ENCODE measurements at regions not wholly inside any gene's neighbourhood (a gene's known extent, or its start where the extent isn't known, plus 50 kb on each side); places are given as distances from the start of the nearest gene placed in this dataset.

GRCh38 chr5:40318395-40318794 lies 361.3 kb upstream of the PTGER4 start:
- in situ Hi-C loops (cut with HindIII; ENCODE audit: low pct_ligation_motif_present, low pct_unique_long_range_greater_than_20kb, low sequenced_read_pairs), result no loop called here
- DNase-seq, result no peak

- in situ Hi-C loops (cut with HindIII; ENCODE audit: low pct_ligation_motif_present, low pct_unique_long_range_greater_than_20kb, low sequenced_read_pairs), result no loop called here
- no peak for DNase-seq
Measured at GRCh38 chr5:40317023-40317422, 362.7 kb upstream of the PTGER4 start.

- in situ Hi-C loops (cut with HindIII; ENCODE audit: low pct_ligation_motif_present, low pct_unique_long_range_greater_than_20kb, low sequenced_read_pairs), result no loop called here
- DNase-seq, result no peak
Measured at GRCh38 chr5:40315126-40315525, 364.6 kb upstream of the PTGER4 start.

DNA sequence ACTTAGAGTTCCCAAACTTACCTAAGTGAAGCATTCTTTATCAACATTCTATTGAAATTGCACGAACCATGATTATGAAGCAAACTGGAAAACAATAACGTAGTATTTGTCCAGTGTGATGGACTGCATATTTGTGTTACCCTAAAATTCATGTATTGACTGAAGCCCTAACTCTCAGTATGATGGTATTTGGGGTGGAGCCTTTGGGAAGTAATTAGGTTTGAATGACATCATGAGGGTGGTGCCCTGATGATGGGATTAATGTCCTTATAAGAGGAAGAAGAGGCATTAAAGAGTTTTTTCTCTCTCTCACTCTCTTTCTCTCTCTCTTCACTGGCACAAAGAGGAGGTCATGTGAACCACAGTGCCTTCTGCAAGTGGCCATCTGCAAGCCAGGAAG lies 365.4 kb upstream of the PTGER4 start:
- in situ Hi-C loops (cut with HindIII; ENCODE audit: low pct_ligation_motif_present, low pct_unique_long_range_greater_than_20kb, low sequenced_read_pairs), result no loop called here
- no peak for DNase-seq

- no peak for DNase-seq
- in situ Hi-C loops (cut with HindIII; ENCODE audit: low pct_ligation_motif_present, low pct_unique_long_range_greater_than_20kb, low sequenced_read_pairs), result no loop called here
Measured at GRCh38 chr5:40312205-40312604, 367.5 kb upstream of the PTGER4 start.

DNA sequence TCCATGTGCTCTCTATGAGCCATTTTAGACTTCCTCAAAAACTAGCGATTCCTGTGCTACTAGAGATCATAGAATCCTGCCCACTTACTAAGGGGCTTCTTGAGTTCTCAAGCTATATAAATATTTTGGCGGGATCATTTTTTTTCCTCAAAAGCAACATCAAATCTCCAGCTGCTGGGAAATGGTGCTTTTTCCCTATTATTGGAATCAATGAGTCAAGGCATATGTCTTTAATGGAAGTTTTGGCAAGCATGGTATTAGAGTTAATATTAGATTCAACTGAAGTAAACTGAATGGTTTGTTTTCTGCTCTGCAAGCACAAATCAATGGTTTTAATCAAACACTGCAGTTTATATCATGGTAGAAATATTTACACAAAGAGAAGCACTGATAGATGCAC lies 369.9 kb upstream of the PTGER4 start:
- in situ Hi-C loops (cut with HindIII; ENCODE audit: low pct_ligation_motif_present, low pct_unique_long_range_greater_than_20kb, low sequenced_read_pairs), result no loop called here
- DNase-seq, result no peak

- no peak for DNase-seq
Measured at GRCh38 chr5:40308867-40309266, 370.8 kb upstream of the PTGER4 start.

DNA sequence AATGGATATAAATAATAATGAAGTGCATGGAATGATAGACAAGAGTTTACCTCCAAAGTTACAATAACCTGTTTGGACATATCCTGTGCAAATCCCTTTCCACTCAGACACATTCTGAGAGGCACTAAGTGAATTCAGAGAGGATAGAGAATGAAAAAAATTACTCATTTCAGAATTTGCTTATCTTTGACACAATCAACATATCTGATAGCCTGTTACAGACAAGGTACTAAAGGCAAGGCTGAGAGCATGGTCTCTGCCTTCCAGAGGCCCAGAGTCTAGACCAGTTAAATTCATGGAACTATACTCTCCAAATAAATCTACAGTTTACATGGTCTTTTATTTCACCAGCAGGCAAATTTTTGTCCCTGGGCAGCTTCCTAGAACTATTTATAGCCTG lies 371.8 kb upstream of the PTGER4 start:
- DNase-seq, result no peak
- in situ Hi-C loops (cut with HindIII; ENCODE audit: low pct_ligation_motif_present, low pct_unique_long_range_greater_than_20kb, low sequenced_read_pairs), result no loop called here

More at GRCh38 chr5:40308867-40309266, 370.8 kb upstream of the PTGER4 start:
- in situ Hi-C loops (cut with HindIII; ENCODE audit: low pct_ligation_motif_present, low pct_unique_long_range_greater_than_20kb, low sequenced_read_pairs), result no loop called here

- in situ Hi-C loops (cut with HindIII; ENCODE audit: low pct_ligation_motif_present, low pct_unique_long_range_greater_than_20kb, low sequenced_read_pairs), result no loop called here
Measured at GRCh38 chr5:40306869-40307487, 372.7 kb upstream of the PTGER4 start.

DNA sequence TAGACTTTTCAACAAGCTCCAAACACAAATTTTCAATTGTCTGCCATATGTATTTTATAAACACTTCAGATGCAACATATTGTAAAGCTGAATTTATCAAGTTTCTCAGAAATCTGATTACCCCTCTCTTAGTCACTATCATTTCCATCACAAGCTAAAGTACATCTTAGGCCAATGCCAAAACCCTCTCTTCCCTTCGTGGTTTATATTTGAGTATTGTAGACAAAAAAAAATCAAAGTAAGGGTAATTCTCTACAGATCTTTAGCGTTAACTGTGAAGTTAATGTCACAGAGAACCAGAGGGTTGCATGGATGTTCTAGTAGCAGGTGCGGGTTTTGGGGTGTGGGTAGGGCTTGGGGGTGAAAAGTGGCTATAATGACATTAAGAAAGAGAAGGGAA lies 387.7 kb upstream of the PTGER4 start:
- in situ Hi-C loops (cut with HindIII; ENCODE audit: low pct_ligation_motif_present, low pct_unique_long_range_greater_than_20kb, low sequenced_read_pairs), result no loop called here
- DNase-seq, result no peak

More at GRCh38 chr5:40306869-40307487, 372.7 kb upstream of the PTGER4 start:
- DNase-seq, result no peak

DNA sequence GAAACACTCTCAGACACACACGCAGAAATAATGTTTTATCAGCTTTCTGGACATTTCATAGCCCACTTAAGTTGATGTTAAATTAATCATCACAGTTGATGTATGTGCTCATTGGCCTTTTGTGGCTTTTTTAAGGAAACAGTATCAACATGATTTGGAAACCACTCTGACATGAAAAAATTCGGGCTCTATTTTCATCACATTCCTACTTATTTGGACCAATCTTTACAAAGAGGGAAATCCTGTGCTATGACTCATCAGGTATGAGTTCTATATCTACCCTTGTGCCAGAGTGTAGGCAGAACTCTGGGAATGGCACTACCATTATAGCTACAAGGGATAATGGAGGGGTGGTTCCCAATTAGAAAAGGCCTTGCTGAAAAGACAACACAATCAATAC lies 388.4 kb upstream of the PTGER4 start:
- DNase-seq, result no peak
- in situ Hi-C loops (cut with HindIII; ENCODE audit: low pct_ligation_motif_present, low pct_unique_long_range_greater_than_20kb, low sequenced_read_pairs), result no loop called here

DNA sequence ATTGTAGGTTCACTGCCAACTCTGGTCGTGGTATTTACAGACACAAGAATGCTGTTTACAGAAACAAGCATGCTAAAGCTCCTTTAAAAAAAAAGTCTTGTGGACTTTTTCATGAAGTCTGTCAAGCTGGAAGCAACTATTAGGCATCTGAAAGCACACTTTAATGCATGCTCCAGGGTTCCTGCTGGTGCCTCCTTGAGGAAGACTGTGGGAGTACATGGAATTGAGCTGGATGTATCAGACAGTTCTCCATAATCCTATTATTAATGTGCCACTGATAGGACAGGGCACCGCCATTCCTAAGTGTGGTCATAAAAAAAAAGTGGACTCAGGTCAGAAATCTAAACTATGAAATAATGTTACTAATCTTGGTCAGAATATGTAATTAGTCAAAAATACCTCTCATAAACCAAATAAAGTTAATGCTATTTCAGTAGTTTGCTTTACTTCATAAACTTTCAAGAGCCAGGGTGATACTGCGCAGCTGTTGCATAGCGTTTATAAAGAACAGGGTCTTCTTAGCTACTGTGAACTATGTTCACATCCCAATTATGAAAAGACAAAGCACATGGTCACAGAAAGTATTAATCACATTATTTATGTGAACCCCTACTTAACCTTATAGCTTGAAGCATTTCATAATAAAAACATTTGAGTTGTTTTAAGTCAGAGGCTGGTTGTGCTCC lies 390.8 kb upstream of the PTGER4 start:
- no peak for DNase-seq
- in situ Hi-C loops (cut with HindIII; ENCODE audit: low pct_ligation_motif_present, low pct_unique_long_range_greater_than_20kb, low sequenced_read_pairs), result no loop called here

DNA sequence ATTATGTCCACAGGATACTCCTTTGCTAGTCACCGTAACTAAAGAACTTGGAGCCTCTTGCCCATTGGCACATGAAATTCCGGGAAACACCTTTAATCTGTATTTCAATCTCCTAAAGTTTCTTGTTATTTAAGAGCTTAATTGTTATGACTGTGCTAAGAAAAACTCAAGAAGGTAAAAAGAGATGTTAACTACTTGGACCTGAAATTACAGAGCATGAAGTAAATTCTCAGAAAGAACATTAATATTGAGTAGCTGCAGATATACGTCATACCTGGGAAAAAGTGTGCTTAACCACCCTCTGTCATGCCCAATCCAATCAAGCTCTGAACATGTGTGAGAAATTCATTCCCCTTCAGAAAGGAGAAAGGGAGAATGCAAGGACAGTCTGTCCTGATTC lies 394.9 kb upstream of the PTGER4 start:
- in situ Hi-C loops (cut with HindIII; ENCODE audit: low pct_ligation_motif_present, low pct_unique_long_range_greater_than_20kb, low sequenced_read_pairs), result no loop called here
- no peak for DNase-seq

DNA sequence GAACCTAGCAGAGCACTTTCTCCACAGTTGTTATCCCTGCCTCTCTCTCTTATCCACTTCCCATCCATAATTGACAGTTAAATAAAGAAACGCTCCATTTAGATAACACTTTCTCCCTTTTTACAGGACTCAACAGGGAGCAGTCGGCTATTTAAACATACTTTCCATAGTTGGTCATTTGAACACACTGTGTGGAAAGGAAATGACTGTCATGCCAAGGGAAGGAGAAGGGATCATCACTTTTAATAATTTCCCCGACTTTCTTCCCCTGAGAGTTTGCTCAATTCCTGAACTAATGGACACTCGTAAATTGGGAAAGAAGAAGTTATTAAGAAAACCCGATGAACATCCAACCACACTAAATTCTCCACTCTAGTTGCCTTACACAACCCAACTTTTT lies 400.8 kb upstream of the PTGER4 start:
- in situ Hi-C loops (cut with HindIII; ENCODE audit: low pct_ligation_motif_present, low pct_unique_long_range_greater_than_20kb, low sequenced_read_pairs), result no loop called here
- no peak for DNase-seq

DNA sequence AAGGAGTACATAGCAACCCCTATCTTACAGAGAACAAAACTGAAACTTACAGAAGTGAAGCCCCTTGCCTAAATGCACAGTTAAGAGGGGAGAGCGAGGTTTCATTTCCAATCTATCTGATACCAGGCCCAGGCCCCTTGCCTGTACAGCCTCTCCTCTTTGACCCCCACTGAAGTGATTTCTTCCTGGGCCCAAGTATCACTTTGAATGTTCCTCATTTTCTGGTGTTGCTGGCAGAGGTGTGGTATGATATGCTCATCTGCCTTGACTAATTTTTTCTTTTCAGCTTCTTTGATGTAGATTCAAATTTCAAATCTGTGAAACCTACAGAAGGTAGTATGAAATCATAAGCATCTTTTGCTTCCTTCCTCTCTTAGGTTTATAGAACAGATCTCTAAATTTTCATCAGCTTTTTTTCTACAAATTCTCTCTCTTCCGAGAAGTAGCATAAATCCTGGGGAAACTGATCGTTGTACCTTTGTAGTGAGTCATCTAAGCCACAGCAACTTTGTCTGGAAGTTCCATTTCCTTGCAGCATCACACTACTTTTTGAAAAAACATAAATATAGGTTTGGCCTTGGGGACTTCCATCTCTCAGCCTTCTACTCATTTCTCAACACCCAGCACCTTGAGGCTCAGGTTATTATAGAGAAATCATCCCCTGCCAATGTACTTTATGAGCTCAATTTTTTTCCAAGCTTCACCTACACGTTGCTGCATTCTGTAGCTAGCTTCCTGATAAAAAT lies 402.4 kb upstream of the PTGER4 start:
- in situ Hi-C loops (cut with HindIII; ENCODE audit: low pct_ligation_motif_present, low pct_unique_long_range_greater_than_20kb, low sequenced_read_pairs), result no loop called here
- no peak for DNase-seq

DNA sequence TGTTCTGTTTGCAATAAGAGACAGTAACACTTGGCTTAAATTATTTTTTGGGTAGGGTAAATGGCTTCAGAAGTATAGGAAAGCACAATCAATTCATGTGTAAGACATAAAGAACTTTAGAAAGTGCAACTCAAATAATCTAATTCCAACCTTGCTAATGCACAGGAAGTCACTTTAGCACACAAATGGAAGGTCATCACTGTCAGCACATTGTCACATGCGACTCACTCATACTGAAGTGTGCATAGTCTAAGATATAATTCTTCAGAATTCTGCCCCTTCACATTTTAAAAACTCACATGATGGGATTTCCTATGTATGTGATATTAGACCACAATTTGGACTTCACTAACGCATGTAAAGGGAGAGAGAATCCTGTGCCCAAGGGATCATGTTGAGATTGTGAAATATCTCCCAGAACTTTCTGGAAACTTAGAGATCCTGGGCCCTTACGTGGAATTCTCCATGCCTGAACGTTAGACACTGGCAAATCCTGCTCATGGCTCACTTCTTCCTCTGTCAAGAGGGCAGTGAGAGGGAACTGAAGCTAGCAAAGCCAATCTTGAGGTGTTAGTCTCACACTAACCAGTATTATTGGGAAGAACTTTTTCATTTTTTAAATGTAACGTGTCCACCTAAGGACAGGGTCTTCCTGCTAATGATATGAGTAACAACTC lies 403.2 kb upstream of the PTGER4 start:
- no peak for DNase-seq
- in situ Hi-C loops (cut with HindIII; ENCODE audit: low pct_ligation_motif_present, low pct_unique_long_range_greater_than_20kb, low sequenced_read_pairs), result no loop called here

DNA sequence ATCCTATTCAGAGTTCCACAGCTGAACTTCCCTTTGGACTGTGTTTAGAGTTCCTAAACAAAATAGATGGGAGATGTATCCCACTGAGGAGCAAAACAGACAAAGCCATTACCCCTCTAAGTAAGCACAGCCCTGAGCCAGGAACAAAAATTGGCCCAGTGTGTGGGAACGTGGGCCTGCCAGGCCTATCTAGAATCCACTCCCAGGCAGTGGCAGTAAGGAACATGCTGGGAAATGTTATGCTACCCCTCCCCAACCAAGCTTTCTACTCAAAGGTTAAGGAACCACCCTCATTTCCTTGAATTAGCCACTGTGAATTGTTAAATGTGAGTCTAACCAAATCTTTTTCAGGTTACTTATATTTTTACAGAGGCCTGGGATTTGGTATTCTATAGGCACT lies 405.1 kb upstream of the PTGER4 start:
- no peak for DNase-seq
- in situ Hi-C loops (cut with HindIII; ENCODE audit: low pct_ligation_motif_present, low pct_unique_long_range_greater_than_20kb, low sequenced_read_pairs), result no loop called here

- in situ Hi-C loops (cut with HindIII; ENCODE audit: low pct_ligation_motif_present, low pct_unique_long_range_greater_than_20kb, low sequenced_read_pairs), result no loop called here
- DNase-seq, result no peak
Measured at GRCh38 chr5:40273936-40274335, 405.8 kb upstream of the PTGER4 start.

GRCh38 chr5:40271476-40271875 lies 408.2 kb upstream of the PTGER4 start:
- in situ Hi-C loops (cut with HindIII; ENCODE audit: low pct_ligation_motif_present, low pct_unique_long_range_greater_than_20kb, low sequenced_read_pairs), result no loop called here
- DNase-seq, result no peak
